HL-60/S4 (cell line): ENCODE measurements at regions not wholly inside any gene's neighbourhood (a gene's known extent, or its start where the extent isn't known, plus 50 kb on each side); places are given as distances from the start of the nearest gene placed in this dataset.

Experiments used
- in situ Hi-C: fragments of 300-500 bp; cut with MboI; formaldehyde crosslinking; loops from 2 replicates; pipeline ENCODE4 v1.14.3; 2022; ENCODE audit warnings: low sequenced_read_pairs

DNA sequence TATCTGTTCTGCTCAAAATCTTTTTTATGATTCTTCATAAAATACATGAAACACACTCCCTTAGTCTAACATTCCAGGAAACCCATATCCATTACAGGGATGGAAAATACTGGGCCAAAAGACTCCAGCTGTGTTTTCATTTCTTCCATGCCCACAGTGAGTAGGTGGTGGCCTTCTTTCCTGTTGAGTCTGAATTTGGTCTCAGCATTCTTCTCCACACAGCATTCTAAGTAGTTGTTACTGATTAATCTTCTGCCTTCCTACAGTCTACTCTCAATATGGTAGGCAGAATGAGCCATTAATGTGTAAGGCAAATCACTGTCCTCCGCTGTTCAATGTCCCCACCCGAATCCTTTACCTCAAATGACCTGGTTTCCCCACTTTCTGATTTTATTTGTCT, 370.6 kb upstream of the RPS6KA3 start:
- in situ Hi-C loops, result no loop called here

- in situ Hi-C loops, result no loop called here
Observed at GRCh38 chrX:20633451-20633850, 366.7 kb upstream of the RPS6KA3 start.

- in situ Hi-C loops, result no loop called here
Observed at GRCh38 chrX:20623448-20623847, 356.7 kb upstream of the RPS6KA3 start.

GRCh38 chrX:20620306-20620705, 353.6 kb upstream of the RPS6KA3 start:
- in situ Hi-C loops, result no loop called here

- in situ Hi-C loops, result no loop called here
Observed at GRCh38 chrX:20609916-20610415, 343.3 kb upstream of the RPS6KA3 start.

DNA sequence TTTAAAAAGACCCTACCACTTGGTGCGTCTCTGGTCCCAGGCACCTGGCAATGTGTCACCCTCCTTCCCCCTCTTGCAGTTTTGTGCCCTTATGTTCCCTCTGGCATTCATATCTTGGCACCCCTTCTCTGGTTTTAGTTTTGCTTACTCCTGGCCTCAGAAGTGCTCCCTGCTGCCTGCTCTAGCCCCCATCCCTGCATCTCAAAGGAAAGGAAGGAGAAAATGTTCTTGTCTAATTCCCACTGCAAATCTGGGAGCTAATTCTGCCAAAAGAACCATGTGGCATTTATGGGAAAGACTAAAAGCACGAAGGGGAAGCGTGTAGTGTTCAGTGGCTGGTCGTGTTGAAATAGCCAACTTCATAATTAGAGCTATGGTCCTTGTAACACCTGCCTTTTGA, 340.1 kb upstream of the RPS6KA3 start:
- in situ Hi-C loops, result no loop called here

- in situ Hi-C loops, result no loop called here
Observed at GRCh38 chrX:20596856-20597255, 330.1 kb upstream of the RPS6KA3 start.

DNA sequence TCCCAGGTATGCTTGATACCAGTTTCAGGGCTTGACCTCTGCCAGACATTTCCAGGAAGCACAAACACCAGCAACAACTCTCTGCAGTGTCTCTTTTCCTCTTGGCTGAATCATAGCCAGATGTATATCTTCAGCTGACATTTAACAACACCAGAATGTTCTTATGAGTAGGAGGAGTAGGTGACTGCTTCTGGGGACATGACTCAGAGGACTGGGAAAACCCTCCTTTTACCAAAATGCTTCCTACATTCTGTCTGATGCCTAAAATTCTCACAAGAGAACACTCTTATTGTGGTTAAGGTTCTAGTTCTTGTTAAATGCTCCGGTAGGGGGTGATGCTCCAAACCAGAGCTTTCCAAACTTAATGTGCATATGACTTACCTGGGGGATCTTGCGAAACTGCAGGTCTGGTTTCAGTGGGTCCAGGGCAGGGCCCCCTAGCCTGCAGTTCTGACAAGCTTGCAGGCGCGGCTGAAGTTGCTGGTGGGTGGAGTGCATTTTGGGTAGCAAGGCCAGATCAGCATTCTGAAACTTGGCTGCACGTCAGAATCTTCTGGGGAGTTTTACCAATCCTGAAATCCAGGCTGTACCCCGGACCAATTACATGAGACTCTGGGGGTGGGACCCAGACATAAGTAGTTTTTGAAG, 329.3 kb upstream of the RPS6KA3 start:
- in situ Hi-C loops, result no loop called here

- in situ Hi-C loops, result no loop called here
Observed at GRCh38 chrX:20594985-20595384, 328.3 kb upstream of the RPS6KA3 start.

DNA sequence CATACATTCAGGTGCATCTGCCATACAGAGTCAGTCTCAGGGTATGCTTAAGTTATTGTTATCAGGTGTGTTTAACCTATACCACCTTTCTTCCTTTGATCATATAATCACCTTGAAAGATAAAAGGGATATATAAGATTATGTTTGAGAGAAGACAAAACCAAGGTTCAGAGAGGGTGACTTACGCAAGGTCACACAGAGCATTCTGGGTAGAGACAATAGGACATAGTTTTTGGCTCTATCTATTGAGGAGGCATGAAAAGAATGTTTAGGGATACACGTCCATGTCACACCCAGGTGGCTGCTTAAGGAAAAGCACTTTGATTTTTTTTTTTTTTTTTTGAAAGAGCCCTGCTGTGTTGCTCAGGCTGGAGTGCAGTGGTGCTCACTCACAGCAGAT, 327.1 kb upstream of the RPS6KA3 start:
- in situ Hi-C loops, result no loop called here

DNA sequence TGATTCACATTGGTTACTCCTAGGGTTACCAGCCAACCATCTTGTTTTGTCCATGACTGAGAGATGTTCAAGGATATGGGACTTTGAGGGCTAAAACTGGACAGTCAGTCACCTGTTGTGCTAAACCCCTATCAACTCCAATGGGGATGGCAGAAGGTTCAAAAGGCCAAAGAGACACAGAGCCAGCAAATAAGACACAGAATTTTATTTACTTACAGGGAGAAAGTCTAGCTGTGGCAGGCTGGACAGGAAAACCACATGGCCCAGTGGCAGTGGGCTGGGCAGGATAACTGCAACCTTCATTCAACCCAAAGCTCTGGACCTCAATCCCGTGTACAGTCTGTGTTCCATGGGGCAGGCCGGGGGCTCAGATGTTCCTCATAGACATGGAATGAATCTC, 326.7 kb upstream of the RPS6KA3 start:
- in situ Hi-C loops, result no loop called here

DNA sequence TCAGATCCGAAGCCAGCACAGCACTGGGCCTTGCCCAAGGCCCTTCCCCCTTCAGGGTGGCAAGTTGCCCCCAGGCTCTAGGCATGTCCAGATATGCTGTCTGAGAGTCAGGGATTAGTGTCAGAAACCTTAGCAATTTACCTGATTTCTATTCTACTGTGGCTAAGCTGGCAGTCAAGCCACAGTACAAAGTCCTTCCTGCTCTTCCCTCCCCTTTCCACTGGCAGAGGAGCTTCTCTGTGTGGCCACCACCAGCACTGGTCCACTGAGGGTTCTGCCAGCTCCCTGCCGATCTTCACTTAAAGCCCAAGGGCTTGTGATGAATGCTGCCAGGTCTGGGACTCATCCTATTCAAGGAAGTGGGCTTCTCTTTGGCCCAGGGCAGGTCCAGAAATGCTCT, 324.5 kb upstream of the RPS6KA3 start:
- in situ Hi-C loops, result no loop called here

GRCh38 chrX:20585782-20586181, 319.1 kb upstream of the RPS6KA3 start:
- in situ Hi-C loops, result no loop called here

DNA sequence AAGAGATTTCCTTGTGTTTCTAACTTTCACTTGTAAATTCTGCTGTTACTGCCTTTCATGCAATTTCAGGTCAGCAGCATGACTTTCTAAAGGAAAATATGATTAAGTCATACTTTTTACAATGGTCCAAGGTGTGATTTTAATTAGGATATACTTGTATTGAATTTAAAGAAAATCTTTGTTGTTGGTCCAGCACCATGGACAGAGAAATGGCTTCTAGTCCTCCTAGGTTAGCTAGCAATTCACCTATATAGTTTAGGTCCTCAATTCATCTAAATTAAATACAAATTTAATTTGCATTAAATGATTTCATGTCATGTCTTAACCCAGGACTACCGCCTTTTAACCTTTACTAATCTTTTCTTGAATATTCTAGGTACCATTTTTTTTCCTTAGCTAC, 304.9 kb upstream of the RPS6KA3 start:
- in situ Hi-C loops, result no loop called here

DNA sequence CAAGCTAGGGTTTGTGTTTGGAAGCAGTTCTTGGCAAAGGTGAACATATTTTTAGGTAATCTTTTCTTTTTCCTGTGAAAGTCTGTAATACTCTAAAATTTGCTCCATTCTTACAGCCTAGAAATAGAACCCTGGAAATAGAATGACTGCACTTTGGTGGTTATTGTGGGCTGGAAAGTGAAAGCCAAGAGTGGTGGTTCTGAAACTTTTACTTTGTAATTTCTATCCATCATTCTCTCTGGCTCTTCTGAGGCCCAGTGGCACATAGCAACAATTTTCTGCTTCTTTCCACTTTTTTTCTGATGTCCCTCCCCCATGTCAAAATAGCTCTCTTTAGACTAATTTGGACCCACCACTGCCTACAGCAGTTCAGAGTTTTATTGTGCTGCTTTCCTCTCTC, 300.4 kb upstream of the RPS6KA3 start:
- in situ Hi-C loops, result no loop called here

- in situ Hi-C loops, result no loop called here
Observed at GRCh38 chrX:20547611-20548051, 280.9 kb upstream of the RPS6KA3 start.

DNA sequence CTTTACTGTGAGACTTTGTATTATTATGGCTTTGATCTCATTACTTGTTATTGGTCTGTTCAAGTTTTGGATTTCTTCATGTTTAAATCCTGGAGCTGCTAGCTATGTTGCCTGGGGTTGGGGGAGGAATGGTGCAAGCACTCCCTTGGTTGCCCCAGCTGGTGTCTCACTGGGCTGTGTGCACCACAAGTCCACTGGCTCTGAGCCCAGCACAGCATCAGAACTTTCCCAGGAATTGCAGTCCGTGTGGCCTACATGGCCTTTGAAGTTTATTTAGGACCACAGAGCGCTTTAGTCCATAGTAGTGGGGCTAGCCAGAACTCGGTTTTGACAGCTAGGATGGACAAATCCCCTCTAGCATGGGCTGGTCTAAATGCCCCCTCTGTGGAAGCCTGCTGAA, 278.8 kb upstream of the RPS6KA3 start:
- in situ Hi-C loops, result no loop called here

GRCh38 chrX:20542072-20542471, 275.4 kb upstream of the RPS6KA3 start:
- in situ Hi-C loops, result no loop called here

DNA sequence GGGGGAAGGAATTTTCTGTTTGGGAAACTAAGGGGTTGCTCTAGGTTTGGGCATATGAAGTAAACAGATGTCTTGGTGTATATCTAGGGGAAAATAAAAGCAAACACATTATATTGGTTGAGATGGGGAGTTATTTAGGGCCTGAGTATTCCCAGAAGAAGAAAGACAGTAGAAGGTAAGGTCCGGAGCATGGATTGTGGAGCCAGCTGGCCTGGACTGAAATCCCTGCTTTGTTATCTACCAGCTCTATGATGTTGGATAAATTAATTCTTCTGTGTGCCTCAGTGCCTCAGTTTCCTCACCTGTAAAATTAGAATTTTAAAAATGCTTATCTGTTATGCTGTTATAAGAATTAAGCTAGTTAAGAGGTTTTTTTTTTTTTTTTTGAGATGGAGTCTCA, 272.3 kb upstream of the RPS6KA3 start:
- in situ Hi-C loops, result no loop called here

DNA sequence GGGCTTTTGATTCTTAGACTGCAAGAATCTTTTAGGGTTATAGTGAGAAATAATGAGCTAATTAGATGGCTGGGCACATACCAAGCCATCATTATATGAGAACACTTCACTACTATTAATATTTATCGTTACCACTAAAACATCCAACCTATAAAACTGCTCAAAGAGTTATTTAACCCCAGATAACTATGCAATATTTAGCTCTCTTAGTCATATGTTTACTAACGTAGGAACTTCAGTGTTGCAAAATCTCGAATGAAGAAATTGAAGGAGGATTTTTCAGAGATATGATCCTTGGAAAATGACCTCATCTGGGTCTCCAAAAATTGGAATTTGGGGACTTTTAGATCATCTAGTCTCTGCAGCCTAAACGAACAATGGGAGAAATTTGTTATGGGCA, 265.0 kb upstream of the RPS6KA3 start:
- in situ Hi-C loops, result no loop called here

GRCh38 chrX:20530406-20530921, 263.8 kb upstream of the RPS6KA3 start:
- in situ Hi-C loops, result no loop called here

DNA sequence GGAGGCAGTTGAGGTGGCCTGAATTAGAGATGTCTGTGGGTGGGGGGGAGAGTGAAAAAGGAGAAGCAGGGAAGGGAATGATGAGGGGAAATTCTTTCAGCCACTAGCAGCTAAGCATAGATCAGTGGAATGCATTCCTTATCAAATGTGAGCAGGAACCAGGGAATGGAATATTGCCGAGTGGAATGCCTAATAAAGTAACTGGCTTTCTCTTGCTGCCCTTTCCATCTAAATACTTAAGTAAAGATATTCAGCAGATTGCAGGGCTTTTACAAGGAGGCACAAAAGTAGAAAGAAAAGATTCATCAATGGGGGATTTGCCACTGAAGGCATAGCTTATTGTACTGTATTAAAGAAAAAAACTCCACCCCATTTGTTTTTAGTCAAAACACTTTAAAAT, 263.0 kb upstream of the RPS6KA3 start:
- in situ Hi-C loops, result no loop called here

- in situ Hi-C loops, result no loop called here
Observed at GRCh38 chrX:20529301-20529700, 262.6 kb upstream of the RPS6KA3 start.
